Karpas-422 (cell line): ENCODE measurements at regions not wholly inside any gene's neighbourhood (a gene's known extent, or its start where the extent isn't known, plus 50 kb on each side); places are given as distances from the start of the nearest gene placed in this dataset.

Experiments used
- DNase-seq: peaks from one replicate; pipeline ENCODE4 v3.0.0-alpha.2; 2015
- H2AFZ ChIP-seq: fragments of 200-600 bp; sonication (generic); 2 replicates; pipeline ENCODE4 v1.6.1; 2014; ENCODE audit warnings: antibody characterized with exemption, low read length, mixed read lengths
- H3K27ac ChIP-seq: fragments of 200-600 bp; sonication (generic); 2 replicates; pipeline ENCODE4 v1.5.1; 2014; ENCODE audit warnings: mild to moderate bottlenecking, low read length, moderate library complexity
- H3K27me3 ChIP-seq: fragments of 200-600 bp; sonication (generic); 2 replicates; pipeline ENCODE4 v1.6.1; 2014; ENCODE audit warnings: low read length, mixed read lengths
- H3K36me3 ChIP-seq: fragments of 200-600 bp; sonication (generic); 2 replicates; pipeline ENCODE4 v1.6.1; 2014; ENCODE audit warnings: low read length, mixed read lengths; ENCODE audit not compliant: insufficient read depth
- H3K4me1 ChIP-seq: fragments of 200-600 bp; sonication (generic); 2 replicates; pipeline ENCODE4 v1.6.1; 2014; ENCODE audit warnings: mild to moderate bottlenecking, low read length, mixed read lengths
- H3K4me2 ChIP-seq: fragments of 200-600 bp; sonication (generic); 2 replicates; pipeline ENCODE4 v1.6.1; 2014; ENCODE audit warnings: low read length, low read depth, mild to moderate bottlenecking; ENCODE audit not compliant: poor library complexity, severe bottlenecking
- H3K4me3 ChIP-seq: fragments of 200-600 bp; sonication (generic); 2 replicates; pipeline ENCODE4 v1.5.1; 2014; ENCODE audit warnings: mild to moderate bottlenecking, antibody characterized with exemption, low read length, mixed read lengths
- H3K79me2 ChIP-seq: fragments of 200-600 bp; sonication (generic); 2 replicates; pipeline ENCODE4 v1.6.1; 2014; ENCODE audit warnings: mild to moderate bottlenecking, low read length, mixed read lengths
- H3K9ac ChIP-seq: fragments of 200-600 bp; sonication (generic); 2 replicates; pipeline ENCODE4 v1.6.0; 2014; ENCODE audit warnings: low read length
- H3K9me2 ChIP-seq: fragments of 200-600 bp; sonication (generic), shearing (Covaris generic); replicated peaks from 2 replicates; pipeline ENCODE4 v1.6.0; 2014; ENCODE audit warnings: mild to moderate bottlenecking, low read length, moderate library complexity; ENCODE audit not compliant: insufficient read depth
- H3K9me3 ChIP-seq: fragments of 300-700, 200-600 bp; sonication (generic); 2 replicates; pipeline ENCODE4 v1.6.1; 2014; ENCODE audit warnings: low read length, mixed read lengths
- H4K20me1 ChIP-seq: fragments of 200-600 bp; sonication (generic); 2 replicates; pipeline ENCODE4 v1.6.1; 2014; ENCODE audit warnings: mild to moderate bottlenecking, antibody characterized with exemption, low read length, low read depth; ENCODE audit not compliant: insufficient read depth

GRCh38 chr12:46560089-46560488 is 187.5 kb upstream of the SLC38A2 start:
- Histone ChIP-seq H3K79me2 (no peaks in the 10 kb centered on the region), H3K9ac (no peak overlapping the region), H3K4me1 (no peaks in the 10 kb centered on the region), H3K27me3 (0 out of 2 replicates have a peak, but pooled peaks cover under 1% of the 10 kb centered on the region), H3K9me2 (no peaks in the 10 kb centered on the region), H3K36me3 (no peaks in the 10 kb centered on the region), H3K4me2 (no peak overlapping the region), H3K9me3 (no peaks in the 10 kb centered on the region), H4K20me1 (no peaks in the 10 kb centered on the region), H3K4me3 (no peak overlapping the region), H3K27ac (no peak overlapping the region), H2AFZ (no peak overlapping the region)
- DNase-seq = no peak

- Histone ChIP-seq H3K4me3 (no peak overlapping the region), H4K20me1 (no peaks in the 10 kb centered on the region), H2AFZ (no peak overlapping the region), H3K36me3 (no peaks in the 10 kb centered on the region), H3K9me3 (no peaks in the 10 kb centered on the region), H3K27me3 (no peaks in the 10 kb centered on the region), H3K4me1 (no peaks in the 10 kb centered on the region), H3K79me2 (no peaks in the 10 kb centered on the region), H3K9ac (no peak overlapping the region), H3K9me2 (no peaks in the 10 kb centered on the region), H3K4me2 (no peak overlapping the region), H3K27ac (no peak overlapping the region)
- no peak for DNase-seq
Observed at GRCh38 chr12:46559311-46559710, 186.7 kb upstream of the SLC38A2 start.

- Histone ChIP-seq H3K9me3 (no peaks in the 10 kb centered on the region), H2AFZ (no peak overlapping the region)
Observed at GRCh38 chr12:46558677-46559076, 186.1 kb upstream of the SLC38A2 start.

GRCh38 chr12:46557539-46558373 is 185.2 kb upstream of the SLC38A2 start:
- no peaks in the 10 kb centered on the region for H3K27me3 ChIP-seq
- H3K9me2 ChIP-seq = no peaks in the 10 kb centered on the region; the same call in 1 of the 2 replicates
- H3K9ac ChIP-seq = no peak overlapping the region
- no peak overlapping the region for H3K4me2 ChIP-seq
- no peak overlapping the region for H3K4me3 ChIP-seq
- no peak for DNase-seq
- H3K79me2 ChIP-seq = no peaks in the 10 kb centered on the region
- no peak overlapping the region for H3K27ac ChIP-seq
- no peaks in the 10 kb centered on the region for H3K9me3 ChIP-seq
- H4K20me1 ChIP-seq = no peaks in the 10 kb centered on the region
- no peaks in the 10 kb centered on the region for H3K36me3 ChIP-seq
- no peaks in the 10 kb centered on the region for H3K4me1 ChIP-seq
- no peak overlapping the region for H2AFZ ChIP-seq

More at GRCh38 chr12:46558677-46559076, 186.1 kb upstream of the SLC38A2 start:
- Histone ChIP-seq H3K4me3 (no peak overlapping the region), H4K20me1 (no peaks in the 10 kb centered on the region), H3K27me3 (no peaks in the 10 kb centered on the region), H3K4me2 (no peak overlapping the region), H3K36me3 (no peaks in the 10 kb centered on the region), H3K4me1 (no peaks in the 10 kb centered on the region), H3K79me2 (no peaks in the 10 kb centered on the region), H3K27ac (no peak overlapping the region), H3K9me2 (no peaks in the 10 kb centered on the region; the same call in 1 of the 2 replicates), H3K9ac (no peak overlapping the region)
- no peak for DNase-seq

- Histone ChIP-seq H2AFZ (no peak overlapping the region), H3K4me2 (no peak overlapping the region)
- DNase-seq = no peak
Observed at GRCh38 chr12:46556819-46557524, 184.4 kb upstream of the SLC38A2 start.

GRCh38 chr12:46556105-46556559 is 183.6 kb upstream of the SLC38A2 start:
- Histone ChIP-seq H3K27me3 (no peaks in the 10 kb centered on the region), H3K79me2 (no peaks in the 10 kb centered on the region), H3K4me2 (no peak overlapping the region), H3K9me2 (no peaks in the 10 kb centered on the region; the same call in 1 of the 2 replicates), H2AFZ (no peak overlapping the region), H3K27ac (no peak overlapping the region), H4K20me1 (no peaks in the 10 kb centered on the region), H3K4me1 (no peaks in the 10 kb centered on the region), H3K4me3 (no peak overlapping the region), H3K9ac (no peak overlapping the region), H3K36me3 (no peaks in the 10 kb centered on the region), H3K9me3 (no peaks in the 10 kb centered on the region)
- DNase-seq = no peak

More at GRCh38 chr12:46556819-46557524, 184.4 kb upstream of the SLC38A2 start:
- no peaks in the 10 kb centered on the region for H3K4me1 ChIP-seq
- no peaks in the 10 kb centered on the region for H3K27me3 ChIP-seq
- no peaks in the 10 kb centered on the region for H3K9me3 ChIP-seq
- no peak overlapping the region for H3K4me3 ChIP-seq
- H4K20me1 ChIP-seq = no peaks in the 10 kb centered on the region
- H3K79me2 ChIP-seq = no peaks in the 10 kb centered on the region
- no peaks in the 10 kb centered on the region; the same call in 1 of the 2 replicates for H3K9me2 ChIP-seq
- H3K9ac ChIP-seq = no peak overlapping the region
- H3K27ac ChIP-seq = no peak overlapping the region
- H3K36me3 ChIP-seq = no peaks in the 10 kb centered on the region

- no peaks in the 10 kb centered on the region for H3K4me1 ChIP-seq
- no peaks in the 10 kb centered on the region; the same call in 1 of the 2 replicates for H3K9me2 ChIP-seq
- no peak overlapping the region for H3K4me2 ChIP-seq
- H3K4me3 ChIP-seq = no peak overlapping the region
- H4K20me1 ChIP-seq = no peaks in the 10 kb centered on the region
- no peaks in the 10 kb centered on the region for H3K36me3 ChIP-seq
- no peaks in the 10 kb centered on the region for H3K9me3 ChIP-seq
- no peak overlapping the region for H3K27ac ChIP-seq
- H3K79me2 ChIP-seq = no peaks in the 10 kb centered on the region
- no peak for DNase-seq
- H2AFZ ChIP-seq = no peak overlapping the region
- no peaks in the 10 kb centered on the region for H3K27me3 ChIP-seq
- no peak overlapping the region for H3K9ac ChIP-seq
Observed at GRCh38 chr12:46555406-46555852, 182.9 kb upstream of the SLC38A2 start.

GRCh38 chr12:46554460-46554859 is 181.9 kb upstream of the SLC38A2 start:
- Histone ChIP-seq H2AFZ (no peak overlapping the region), H3K9ac (no peak overlapping the region), H3K27me3 (no peaks in the 10 kb centered on the region), H3K4me2 (no peak overlapping the region), H3K4me3 (no peak overlapping the region), H4K20me1 (no peaks in the 10 kb centered on the region), H3K79me2 (no peaks in the 10 kb centered on the region), H3K9me2 (no peaks in the 10 kb centered on the region; the same call in 1 of the 2 replicates), H3K27ac (no peak overlapping the region), H3K9me3 (no peaks in the 10 kb centered on the region), H3K36me3 (no peaks in the 10 kb centered on the region), H3K4me1 (no peaks in the 10 kb centered on the region)
- no peak for DNase-seq
